MM.1S (cell line): ENCODE measurements at regions not wholly inside any gene's neighbourhood (a gene's known extent, or its start where the extent isn't known, plus 50 kb on each side); places are given as distances from the start of the nearest gene placed in this dataset.

Source experiments
- DNase-seq: peaks from one replicate; pipeline ENCODE4 v3.0.0-alpha.2; 2015
- H2AFZ ChIP-seq: fragments of 300-600 bp; sonication (generic); 2 replicates; pipeline ENCODE4 v1.6.0; 2016; ENCODE audit warnings: antibody characterized with exemption, low read length
- H3F3A ChIP-seq: fragments of 300-600 bp; sonication (generic); 2 replicates; pipeline ENCODE4 v1.6.1; 2016; ENCODE audit warnings: mild to moderate bottlenecking, antibody characterized with exemption, low read length, moderate library complexity, mixed read lengths; ENCODE audit not compliant: insufficient read depth
- H3K27ac ChIP-seq: fragments of 300-600 bp; sonication (generic); 2 replicates; pipeline ENCODE4 v1.5.1; 2016; ENCODE audit warnings: mild to moderate bottlenecking, low read length
- H3K27me3 ChIP-seq: fragments of 300-600 bp; sonication (generic); replicated peaks from 2 replicates; pipeline ENCODE4 v1.6.0; 2016; ENCODE audit warnings: low read length; ENCODE audit not compliant: insufficient read depth
- H3K36me3 ChIP-seq: fragments of 300-600 bp; sonication (generic); replicated peaks from 2 replicates; pipeline ENCODE4 v1.6.1; 2016; ENCODE audit warnings: mild to moderate bottlenecking, low read length, mixed read lengths; ENCODE audit not compliant: insufficient read depth
- H3K4me1 ChIP-seq: fragments of 300-600 bp; sonication (generic); 2 replicates; pipeline ENCODE4 v1.6.1; 2016; ENCODE audit warnings: low read length, mixed read lengths
- H3K4me2 ChIP-seq: fragments of 300-600 bp; sonication (generic); 2 replicates; pipeline ENCODE4 v1.6.0; 2016; ENCODE audit warnings: low read depth, low read length
- H3K4me3 ChIP-seq: fragments of 300-600 bp; sonication (generic); 2 replicates; pipeline ENCODE4 v1.5.1; 2016; ENCODE audit warnings: low read length, mixed read lengths
- H3K79me2 ChIP-seq: fragments of 300-600 bp; sonication (generic); 2 replicates; pipeline ENCODE4 v1.6.1; 2016; ENCODE audit warnings: mixed run types, low read length, mixed read lengths
- H3K9ac ChIP-seq: fragments of 300-600 bp; sonication (generic); 2 replicates; pipeline ENCODE4 v1.6.1; 2016; ENCODE audit warnings: low read length, mixed read lengths
- H3K9me2 ChIP-seq: fragments of 300-600 bp; sonication (generic); replicated peaks from 2 replicates; pipeline ENCODE4 v1.6.1; 2016; ENCODE audit warnings: mild to moderate bottlenecking, low read length, mixed read lengths; ENCODE audit not compliant: insufficient read depth
- H3K9me3 ChIP-seq: fragments of 300-600 bp; sonication (generic); replicated peaks from 2 replicates; pipeline ENCODE4 v1.6.1; 2016; ENCODE audit warnings: mild to moderate bottlenecking, low read length, mixed read lengths; ENCODE audit not compliant: insufficient read depth
- H4K20me1 ChIP-seq: fragments of 300-600 bp; sonication (generic); 2 replicates; pipeline ENCODE4 v1.6.1; 2016; ENCODE audit warnings: mild to moderate bottlenecking, low read length, moderate library complexity, mixed read lengths; ENCODE audit not compliant: insufficient read depth
- EZH2 ChIP-seq: fragments of 300-600 bp; sonication (generic); optimal IDR thresholded peaks from 2 replicates; pipeline ENCODE3; 2017; ENCODE audit warnings: low read depth, mild to moderate bottlenecking, antibody characterized with exemption, low read length, mixed read lengths
- EZH2phosphoT487 ChIP-seq: fragments of 300-600 bp; sonication (generic); IDR thresholded peaks from 2 replicates; pipeline ENCODE4 v1.6.1; 2018; ENCODE audit warnings: antibody characterized with exemption, low read length
- TF ChIP-seq, protein P1 (sequence below): fragments of 300-600 bp; sonication (generic); IDR thresholded peaks from 2 replicates; pipeline ENCODE4 v1.5.1; 2016; ENCODE audit warnings: antibody characterized with exemption, low read length, mixed read lengths

GRCh38 chr13:50241479-50241878 lies 226.2 kb downstream of the KCNRG start:
- DNase-seq: no peak
- TF ChIP-seq EZH2phosphoT487: no peak
- no peak for TF ChIP-seq EZH2
- TF ChIP-seq, protein P1, sequence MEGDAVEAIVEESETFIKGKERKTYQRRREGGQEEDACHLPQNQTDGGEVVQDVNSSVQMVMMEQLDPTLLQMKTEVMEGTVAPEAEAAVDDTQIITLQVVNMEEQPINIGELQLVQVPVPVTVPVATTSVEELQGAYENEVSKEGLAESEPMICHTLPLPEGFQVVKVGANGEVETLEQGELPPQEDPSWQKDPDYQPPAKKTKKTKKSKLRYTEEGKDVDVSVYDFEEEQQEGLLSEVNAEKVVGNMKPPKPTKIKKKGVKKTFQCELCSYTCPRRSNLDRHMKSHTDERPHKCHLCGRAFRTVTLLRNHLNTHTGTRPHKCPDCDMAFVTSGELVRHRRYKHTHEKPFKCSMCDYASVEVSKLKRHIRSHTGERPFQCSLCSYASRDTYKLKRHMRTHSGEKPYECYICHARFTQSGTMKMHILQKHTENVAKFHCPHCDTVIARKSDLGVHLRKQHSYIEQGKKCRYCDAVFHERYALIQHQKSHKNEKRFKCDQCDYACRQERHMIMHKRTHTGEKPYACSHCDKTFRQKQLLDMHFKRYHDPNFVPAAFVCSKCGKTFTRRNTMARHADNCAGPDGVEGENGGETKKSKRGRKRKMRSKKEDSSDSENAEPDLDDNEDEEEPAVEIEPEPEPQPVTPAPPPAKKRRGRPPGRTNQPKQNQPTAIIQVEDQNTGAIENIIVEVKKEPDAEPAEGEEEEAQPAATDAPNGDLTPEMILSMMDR: no peak
- Histone ChIP-seq H3K4me1 (no peaks in the 10 kb centered on the region), H3F3A (no peaks in the 10 kb centered on the region), H4K20me1 (no peaks in the 10 kb centered on the region), H3K36me3 (no peaks in the 10 kb centered on the region), H3K9me3 (no peaks in the 10 kb centered on the region), H3K27me3 (no peaks in the 10 kb centered on the region), H2AFZ (no peak overlapping the region), H3K9ac (no peak overlapping the region), H3K4me3 (no peak overlapping the region), H3K27ac (no peak overlapping the region), H3K79me2 (no peaks in the 10 kb centered on the region), H3K4me2 (no peak overlapping the region), H3K9me2 (no peaks in the 10 kb centered on the region)

- H3K36me3 ChIP-seq: no peaks in the 10 kb centered on the region
- H3F3A ChIP-seq: no peaks in the 10 kb centered on the region
- no peak overlapping the region for H3K27ac ChIP-seq
- no peak overlapping the region for H2AFZ ChIP-seq
- H3K27me3 ChIP-seq: no peaks in the 10 kb centered on the region
- TF ChIP-seq EZH2phosphoT487: no peak
- TF ChIP-seq EZH2: no peak
- TF ChIP-seq, protein P1: no peak
- H3K9me3 ChIP-seq: no peaks in the 10 kb centered on the region
- H3K79me2 ChIP-seq: no peaks in the 10 kb centered on the region
- no peak overlapping the region for H3K9ac ChIP-seq
- no peak for DNase-seq
- H4K20me1 ChIP-seq: no peaks in the 10 kb centered on the region
- H3K4me3 ChIP-seq: no peak overlapping the region
- no peak overlapping the region for H3K4me2 ChIP-seq
- no peaks in the 10 kb centered on the region for H3K4me1 ChIP-seq
- H3K9me2 ChIP-seq: no peaks in the 10 kb centered on the region
Measured at GRCh38 chr13:50243931-50244330, 228.7 kb downstream of the KCNRG start.

- Histone ChIP-seq H3K9ac (no peak overlapping the region), H3K9me2 (no peaks in the 10 kb centered on the region), H3K4me1 (no peaks in the 10 kb centered on the region), H3K4me3 (no peak overlapping the region), H3K9me3 (no peaks in the 10 kb centered on the region), H3K79me2 (no peaks in the 10 kb centered on the region), H4K20me1 (no peaks in the 10 kb centered on the region), H2AFZ (no peak overlapping the region), H3F3A (no peaks in the 10 kb centered on the region), H3K36me3 (no peaks in the 10 kb centered on the region), H3K4me2 (no peak overlapping the region), H3K27ac (no peak overlapping the region), H3K27me3 (no peaks in the 10 kb centered on the region)
- TF ChIP-seq EZH2phosphoT487 (no peak), EZH2 (no peak)
- TF ChIP-seq, protein P1: no peak
- DNase-seq: no peak
Measured at GRCh38 chr13:50244355-50244712, 229.1 kb downstream of the KCNRG start.
